GM21717 (cell line): ENCODE measurements at regions not wholly inside any gene's neighbourhood (a gene's known extent, or its start where the extent isn't known, plus 50 kb on each side); places are given as distances from the start of the nearest gene placed in this dataset.

ENCODE experiments used
- ATAC-seq: cut with Tn5 transposase; IDR thresholded peaks from one replicate; pipeline ENCODE4 v1.9.1; 2021; ENCODE audit warnings: mild to moderate bottlenecking, moderate library complexity; ENCODE audit not compliant: unreplicated experiment

DNA sequence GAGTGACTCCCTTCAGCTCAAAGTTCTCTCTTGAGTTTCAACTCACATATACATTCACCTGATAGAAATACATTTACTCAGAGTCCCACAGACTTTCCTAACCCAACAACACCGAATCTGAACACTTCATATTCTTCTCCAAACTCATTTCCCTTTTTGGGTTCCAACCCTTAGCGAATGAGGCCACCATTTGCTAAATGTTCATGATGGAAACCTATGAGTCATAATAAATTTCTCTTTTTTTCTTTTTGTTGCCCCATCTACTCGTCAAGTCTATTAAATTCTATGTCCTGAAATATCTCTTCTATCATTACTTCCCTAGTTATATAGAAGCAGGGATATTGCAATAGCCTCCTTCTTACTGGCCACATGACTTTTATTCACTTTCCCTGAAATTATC lies 100.1 kb downstream of the HLX start:
- no peak for ATAC-seq

GRCh38 chr1:220982686-220983085 lies 103.4 kb downstream of the HLX start:
- ATAC-seq = no peak

DNA sequence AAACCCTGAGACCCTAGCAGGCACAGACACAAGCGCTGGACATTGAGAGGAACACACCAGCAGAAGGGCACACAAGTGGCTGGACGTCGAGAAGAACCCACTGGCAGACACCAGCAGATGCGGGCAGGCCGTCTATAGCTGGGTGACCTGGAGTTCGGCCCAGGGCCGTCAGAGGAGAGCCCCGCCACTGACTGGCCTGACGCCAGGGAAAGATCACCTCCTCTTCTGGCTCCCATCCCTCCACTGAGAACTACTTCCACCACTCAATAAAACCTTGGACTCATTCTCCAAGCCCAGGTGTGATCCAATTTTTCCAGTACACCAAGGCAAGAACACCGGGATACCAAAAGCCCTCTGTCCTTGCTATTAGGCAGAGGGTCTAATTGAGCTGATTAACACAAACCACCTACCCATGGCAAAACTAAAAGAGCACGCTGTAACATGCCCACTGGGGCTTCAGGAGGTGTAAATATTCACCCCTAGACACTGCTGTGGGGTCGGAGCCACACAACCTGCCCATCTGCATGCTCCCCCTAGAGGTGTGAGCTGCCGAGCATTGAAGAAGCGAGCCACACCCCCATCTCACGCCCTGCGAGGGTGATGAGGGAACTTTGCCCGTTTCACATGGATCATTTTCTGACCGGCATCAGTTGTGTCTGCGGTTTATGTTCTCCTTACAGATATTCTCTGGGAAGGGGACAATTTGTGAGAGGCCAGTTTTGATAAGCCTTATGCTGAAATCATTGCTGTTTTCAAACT lies 104.8 kb downstream of the HLX start:
- no peak for ATAC-seq

GRCh38 chr1:220990427-220991339 lies 111.4 kb downstream of the HLX start:
- no peak for ATAC-seq

DNA sequence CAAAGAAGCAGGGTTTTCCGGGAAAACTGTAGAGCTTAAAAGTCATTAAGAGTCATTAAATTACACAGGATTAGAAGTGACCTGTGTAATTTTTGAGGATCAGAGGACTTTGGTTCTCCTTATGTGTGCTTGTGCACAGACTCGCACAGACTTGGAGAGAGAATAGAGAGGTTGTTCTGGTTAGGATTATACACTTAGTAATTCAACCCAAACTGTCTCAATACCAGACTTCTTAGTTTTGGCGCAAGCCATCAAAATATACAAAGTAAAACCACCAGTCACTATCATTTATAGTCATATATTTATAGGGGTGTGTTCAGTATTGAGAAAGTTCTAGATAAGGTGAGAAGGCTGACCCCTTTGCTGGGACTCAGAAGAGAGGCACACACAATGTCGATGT lies 112.3 kb downstream of the HLX start:
- no peak for ATAC-seq

GRCh38 chr1:220991959-220992704 lies 112.9 kb downstream of the HLX start:
- ATAC-seq = no peak

DNA sequence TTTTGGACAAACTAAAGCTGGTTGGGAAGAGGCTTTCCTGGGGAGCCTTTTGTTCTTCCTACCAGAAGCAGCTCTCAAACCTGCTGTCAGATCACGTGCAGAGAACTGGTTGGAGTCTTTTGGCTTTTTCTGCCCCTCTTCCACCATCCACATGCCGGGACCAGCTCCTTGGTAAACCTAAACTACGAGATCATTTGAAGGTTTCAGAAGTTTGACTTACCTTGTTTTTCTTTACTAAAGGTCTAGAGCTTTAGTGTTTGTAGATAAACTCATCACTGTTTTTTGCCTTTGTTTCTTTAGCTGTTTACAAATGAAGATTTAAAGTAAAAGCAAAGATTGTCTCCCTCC lies 113.4 kb downstream of the HLX start:
- no peak for ATAC-seq

GRCh38 chr1:220994671-220995070 lies 115.4 kb downstream of the HLX start:
- ATAC-seq = no peak

DNA sequence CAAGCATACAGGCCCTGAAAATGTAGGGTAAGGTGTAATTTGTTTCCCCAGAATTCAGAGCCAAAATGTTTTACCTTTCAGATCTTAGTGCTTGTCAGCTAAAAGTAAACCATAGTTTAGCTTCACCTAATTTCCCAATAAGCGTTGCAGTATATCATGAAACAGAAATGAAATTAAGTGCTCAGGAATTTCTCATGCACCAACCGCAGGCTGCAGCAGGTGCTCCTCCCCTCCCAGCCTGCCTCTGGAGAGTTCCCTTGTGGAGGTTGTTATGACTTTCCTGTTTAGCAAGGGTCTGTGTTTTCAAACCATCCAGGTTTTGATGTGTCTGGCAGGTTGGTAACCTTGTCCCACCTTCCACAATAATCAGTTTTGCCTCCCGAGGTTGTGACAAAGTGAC lies 118.5 kb downstream of the HLX start:
- no peak for ATAC-seq

DNA sequence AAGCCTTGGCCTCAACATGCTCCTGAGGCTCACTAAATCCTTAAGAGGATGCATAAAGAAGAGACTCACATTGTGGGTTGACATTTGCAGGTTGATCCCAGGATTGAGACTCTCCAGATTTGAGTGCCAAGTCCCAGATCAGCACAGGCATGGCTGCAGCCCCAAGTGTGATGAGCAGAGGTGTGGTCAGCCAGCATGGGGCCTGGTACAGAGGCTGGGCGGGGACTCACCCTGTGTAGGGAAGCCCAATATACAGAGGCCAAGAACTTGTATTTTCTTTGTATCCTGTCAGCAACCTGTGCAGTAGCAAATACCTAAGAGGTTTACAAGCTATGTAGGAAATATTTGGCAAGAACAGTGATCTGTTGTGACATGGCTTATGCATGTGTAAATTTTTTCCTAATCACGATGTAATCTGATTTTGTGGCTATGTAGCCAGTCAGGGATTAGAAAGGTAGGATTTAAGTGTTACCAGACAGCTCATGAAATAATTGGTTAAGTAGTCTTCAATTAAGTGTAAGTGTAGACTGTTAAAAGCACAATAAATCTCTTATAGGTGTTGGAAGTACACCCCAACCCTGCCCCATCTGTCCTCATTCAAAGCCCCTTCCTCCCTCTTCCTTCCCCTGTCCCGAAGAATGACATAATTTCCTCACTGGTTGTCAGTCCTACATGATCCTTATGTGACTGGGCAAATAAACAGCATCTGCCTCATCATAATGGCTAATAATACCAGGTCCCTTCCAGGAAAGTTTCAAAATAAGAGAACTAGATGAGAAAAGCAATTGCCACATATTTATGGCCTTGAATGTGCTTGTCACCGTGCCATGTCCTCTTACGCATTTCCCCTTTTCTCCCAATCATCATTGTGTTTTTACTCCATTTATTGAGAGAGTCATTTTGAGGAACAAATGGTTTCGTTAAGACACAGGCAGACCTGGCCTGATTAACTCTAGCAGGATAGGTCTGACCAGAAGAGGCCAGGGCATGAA lies 120.9 kb downstream of the HLX start:
- ATAC-seq = no peak

DNA sequence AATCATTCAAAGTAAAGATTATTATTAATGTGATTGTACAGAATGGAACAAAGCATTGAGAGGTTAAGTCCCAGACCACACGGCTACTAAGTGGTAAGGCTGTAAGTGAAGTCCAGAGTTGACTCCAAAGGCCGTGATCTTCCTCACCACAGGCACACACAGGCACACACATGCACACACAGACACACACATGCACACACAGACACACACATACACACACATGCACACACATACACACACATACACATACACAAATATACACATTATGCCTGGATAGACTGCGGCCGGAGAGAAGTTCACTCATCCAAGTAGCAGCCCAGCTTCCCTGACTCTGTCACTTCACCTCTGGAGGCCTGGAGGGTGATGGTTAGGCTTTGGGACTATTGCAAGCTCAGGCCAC lies 121.9 kb downstream of the HLX start:
- no peak for ATAC-seq

DNA sequence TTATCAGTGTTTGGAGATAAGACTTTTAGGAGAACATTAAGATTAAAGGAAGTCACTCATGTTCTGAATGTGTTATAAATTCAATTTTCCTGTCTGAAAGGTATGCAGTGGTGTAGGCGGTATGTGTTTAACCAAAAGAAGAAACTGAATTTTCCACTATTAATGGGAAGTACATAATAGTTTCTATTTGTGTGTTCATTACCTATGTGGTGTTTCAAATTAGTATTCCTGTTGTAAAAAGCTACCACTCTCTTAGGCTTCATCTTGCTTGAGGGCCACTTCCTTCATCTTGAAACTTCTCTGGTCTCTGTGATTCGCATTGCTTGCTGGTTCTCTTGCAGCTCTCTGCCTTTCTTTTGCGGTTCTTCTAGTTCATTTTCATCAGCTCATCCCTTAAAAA lies 123.4 kb downstream of the HLX start:
- no peak for ATAC-seq

GRCh38 chr1:221011145-221011544 lies 131.9 kb downstream of the HLX start:
- no peak for ATAC-seq

DNA sequence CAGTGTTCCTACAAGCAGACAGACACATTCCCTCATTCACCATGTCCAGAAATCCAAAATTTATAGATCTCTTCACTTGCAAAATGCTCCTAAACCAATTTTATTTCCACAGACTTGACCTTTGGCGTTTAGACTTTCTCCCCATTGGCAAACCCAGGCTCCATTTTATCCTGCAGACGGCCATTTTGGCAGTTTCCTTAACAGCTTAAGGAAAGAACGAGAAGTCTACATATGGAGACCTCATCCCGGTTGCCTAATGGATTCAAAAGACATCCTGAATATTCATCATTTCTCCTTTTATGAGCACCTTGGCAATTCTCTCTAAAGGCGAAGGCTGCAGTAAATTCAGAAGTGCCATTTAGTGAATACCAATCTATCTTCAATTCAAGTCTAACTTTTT lies 132.9 kb downstream of the HLX start:
- no peak for ATAC-seq

- no peak for ATAC-seq
These were observed 134.7 kb downstream of the HLX start for GRCh38 chr1:221013691-221014660.

GRCh38 chr1:221015159-221015790 lies 136.0 kb downstream of the HLX start:
- no peak for ATAC-seq

DNA sequence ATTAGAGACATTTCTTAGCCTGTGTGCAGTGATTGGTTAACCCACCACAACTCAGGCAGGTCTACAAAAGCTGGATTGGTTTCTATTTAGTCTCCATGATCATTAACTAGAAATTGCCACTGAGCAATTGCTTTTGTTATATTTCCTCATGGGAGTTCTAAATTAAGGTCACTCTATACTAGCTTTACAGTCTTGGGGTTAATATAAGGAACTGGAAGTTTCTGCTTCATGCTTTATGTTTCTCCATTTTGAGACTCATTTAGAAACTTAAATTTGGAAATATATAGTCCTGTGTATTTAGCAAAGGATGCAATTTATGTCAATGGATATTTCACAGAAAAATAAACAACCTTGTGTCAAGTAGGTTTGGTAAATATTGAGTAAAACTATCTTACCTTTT lies 137.5 kb downstream of the HLX start:
- ATAC-seq = no peak

GRCh38 chr1:221018414-221018813 lies 139.2 kb downstream of the HLX start:
- ATAC-seq = no peak

DNA sequence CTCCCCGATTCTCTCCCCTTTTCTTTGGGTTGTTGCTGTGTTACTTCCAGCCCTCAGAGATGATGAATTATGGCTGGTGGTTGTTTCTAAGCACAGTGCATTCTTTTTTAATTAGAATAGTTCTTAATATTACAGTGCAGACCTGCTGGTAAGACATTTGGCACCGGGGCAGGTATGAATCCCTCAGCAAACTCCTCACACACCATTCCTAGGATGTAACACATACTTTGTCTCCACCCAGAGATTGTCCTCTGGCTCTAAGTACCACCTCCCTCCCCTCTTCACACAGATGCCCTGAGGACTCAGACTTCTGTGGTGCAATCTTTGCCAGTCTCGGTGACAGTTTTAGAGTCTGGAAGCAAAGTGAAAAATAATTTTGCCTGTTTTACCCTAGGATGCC lies 143.1 kb downstream of the HLX start:
- no peak for ATAC-seq
